ENCODE measurements at regions not wholly inside any gene's neighbourhood (a gene's known extent, or its start where the extent isn't known, plus 50 kb on each side); places are given as distances from the start of the nearest gene placed in this dataset.

GRCh38 chr2:10193276-10193795, 70.8 kb downstream of the RRM2 start:
- intact Hi-C loops (cut with DNase I), result no loop called here
- Histone ChIP-seq H3K4me1 (replicated peaks in 1 of 2) (no peaks in the 10 kb centered on the region), H3K27me3 (no peaks in the 10 kb centered on the region), H3K36me3 (replicated peaks in 1 of 2) (no peaks in the 10 kb centered on the region), H3K9me3 (replicated peaks in 1 of 3) (no peaks in the 10 kb centered on the region), H3K4me3 (no peak overlapping the region), H3K27ac (no peak overlapping the region)
- DNase-seq, result no peak
- no peak for TF ChIP-seq CTCF (IDR thresholded peaks at IDR 0.05)
- no peak for TF ChIP-seq POLR2A (IDR thresholded peaks at IDR 0.05)
- WGBS, 4 donors, result 87 to 94% (median 91%) methylated on average over 15 to 17 of the region's 17 CpGs

GRCh38 chr2:10193851-10194820, 71.6 kb downstream of the RRM2 start:
- no peaks in the 10 kb centered on the region for H3K27me3 ChIP-seq
- H3K27ac ChIP-seq, result no peak overlapping the region
- H3K9me3 ChIP-seq (replicated peaks in 1 of 3), result no peaks in the 10 kb centered on the region
- TF ChIP-seq CTCF (IDR thresholded peaks at IDR 0.05) (no peak), POLR2A (IDR thresholded peaks at IDR 0.05) (no peak)
- no peaks in the 10 kb centered on the region for H3K36me3 ChIP-seq (replicated peaks in 1 of 2)
- no peak overlapping the region for H3K4me3 ChIP-seq
- intact Hi-C loops (cut with DNase I), result no loop called here
- no peak for DNase-seq
- 77 to 87% (median 85%) methylated on average over 23 to 27 of the region's 27 CpGs for WGBS, 4 donors
- no peaks in the 10 kb centered on the region for H3K4me1 ChIP-seq (replicated peaks in 1 of 2)

GRCh38 chr2:10195278-10196109, 73.0 kb downstream of the RRM2 start:
- TF ChIP-seq POLR2A (IDR thresholded peaks at IDR 0.05), result no peak
- no peak for TF ChIP-seq CTCF (IDR thresholded peaks at IDR 0.05)

More at GRCh38 chr2:10195278-10196109, 73.0 kb downstream of the RRM2 start:
- Histone ChIP-seq H3K9me3 (replicated peaks in 1 of 3) (no peaks in the 10 kb centered on the region), H3K4me3 (no peak overlapping the region), H3K36me3 (replicated peaks in 1 of 2) (no peaks in the 10 kb centered on the region), H3K27me3 (no peaks in the 10 kb centered on the region), H3K4me1 (replicated peaks in 1 of 2) (no peaks in the 10 kb centered on the region), H3K27ac (no peak overlapping the region)
- intact Hi-C loops (cut with DNase I), result no loop called here
- 91 to 95% (median 94%) methylated on average over 25 to 27 of the region's 27 CpGs for WGBS, 4 donors
- no peak for DNase-seq

All from adrenal gland (tissue), 9 donors.